GM12865 (cell line): ENCODE measurements at regions not wholly inside any gene's neighbourhood (a gene's known extent, or its start where the extent isn't known, plus 50 kb on each side); places are given as distances from the start of the nearest gene placed in this dataset.

Experiments used
- DNase-seq: peaks from one replicate; pipeline ENCODE4 v3.0.0; 2010; ENCODE audit warnings: low read depth
- H3K4me3 ChIP-seq: 2 replicates; pipeline ENCODE4 v1.5.1; 2011; ENCODE audit warnings: mild to moderate bottlenecking, low read depth, low read length, control low read depth
- TF ChIP-seq, protein P1 (sequence below): IDR thresholded peaks from 2 replicates; pipeline ENCODE4 v1.5.1; 2011; ENCODE audit warnings: low read length, control low read depth, low read depth, inconsistent platforms; ENCODE audit not compliant: insufficient read depth; ENCODE audit errors: missing control alignments

GRCh38 chr4:31156221-31156620 lies 436.1 kb downstream of the PCDH7 start:
- no peak overlapping the region for H3K4me3 ChIP-seq
- TF ChIP-seq, protein P1, sequence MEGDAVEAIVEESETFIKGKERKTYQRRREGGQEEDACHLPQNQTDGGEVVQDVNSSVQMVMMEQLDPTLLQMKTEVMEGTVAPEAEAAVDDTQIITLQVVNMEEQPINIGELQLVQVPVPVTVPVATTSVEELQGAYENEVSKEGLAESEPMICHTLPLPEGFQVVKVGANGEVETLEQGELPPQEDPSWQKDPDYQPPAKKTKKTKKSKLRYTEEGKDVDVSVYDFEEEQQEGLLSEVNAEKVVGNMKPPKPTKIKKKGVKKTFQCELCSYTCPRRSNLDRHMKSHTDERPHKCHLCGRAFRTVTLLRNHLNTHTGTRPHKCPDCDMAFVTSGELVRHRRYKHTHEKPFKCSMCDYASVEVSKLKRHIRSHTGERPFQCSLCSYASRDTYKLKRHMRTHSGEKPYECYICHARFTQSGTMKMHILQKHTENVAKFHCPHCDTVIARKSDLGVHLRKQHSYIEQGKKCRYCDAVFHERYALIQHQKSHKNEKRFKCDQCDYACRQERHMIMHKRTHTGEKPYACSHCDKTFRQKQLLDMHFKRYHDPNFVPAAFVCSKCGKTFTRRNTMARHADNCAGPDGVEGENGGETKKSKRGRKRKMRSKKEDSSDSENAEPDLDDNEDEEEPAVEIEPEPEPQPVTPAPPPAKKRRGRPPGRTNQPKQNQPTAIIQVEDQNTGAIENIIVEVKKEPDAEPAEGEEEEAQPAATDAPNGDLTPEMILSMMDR: no peak
- no peak for DNase-seq

DNA sequence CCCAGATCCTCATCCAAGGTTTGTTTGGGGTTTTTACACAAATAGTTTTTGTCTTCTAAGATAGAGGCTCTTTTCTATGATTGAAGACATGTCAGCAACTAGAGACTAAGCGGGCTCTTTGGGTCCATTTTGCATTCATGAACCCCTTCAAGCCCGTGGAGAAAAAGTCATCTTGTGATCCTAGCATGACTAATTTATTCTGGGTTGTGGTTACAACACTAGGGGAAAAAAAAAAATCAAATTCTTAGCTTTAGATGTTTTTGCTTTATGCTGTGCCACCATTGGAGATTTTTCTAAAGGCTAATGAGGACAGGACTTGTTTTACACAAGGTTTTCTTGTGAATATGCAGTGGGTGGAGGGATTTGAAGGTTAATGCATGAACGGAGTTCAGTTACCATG lies 440.0 kb downstream of the PCDH7 start:
- no peak overlapping the region for H3K4me3 ChIP-seq
- TF ChIP-seq, protein P1: no peak
- DNase-seq: no peak

DNA sequence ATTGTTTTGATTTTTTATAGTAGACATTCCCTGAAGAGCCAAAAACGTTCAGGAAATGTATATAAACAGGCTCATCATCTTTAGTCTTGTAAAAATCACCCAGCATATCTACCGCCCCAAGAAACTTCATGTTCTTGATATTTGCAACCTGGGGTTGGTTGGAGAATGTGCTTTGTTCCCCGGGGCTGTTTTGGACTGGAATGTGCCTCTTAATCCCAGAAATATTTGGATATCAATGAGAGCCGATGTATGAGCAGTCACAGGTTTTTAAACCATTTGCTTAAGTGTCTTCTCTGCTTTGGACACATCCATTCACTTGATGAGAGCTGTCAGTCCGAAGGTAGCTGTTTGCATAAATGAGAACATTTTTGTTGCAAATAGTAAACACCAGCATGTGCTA lies 449.7 kb downstream of the PCDH7 start:
- no peak for DNase-seq
- TF ChIP-seq, protein P1: no peak
- no peak overlapping the region for H3K4me3 ChIP-seq

- no peak overlapping the region for H3K4me3 ChIP-seq
- TF ChIP-seq, protein P1: no peak
- no peak for DNase-seq
These were observed 451.2 kb downstream of the PCDH7 start for GRCh38 chr4:31171362-31171761.

DNA sequence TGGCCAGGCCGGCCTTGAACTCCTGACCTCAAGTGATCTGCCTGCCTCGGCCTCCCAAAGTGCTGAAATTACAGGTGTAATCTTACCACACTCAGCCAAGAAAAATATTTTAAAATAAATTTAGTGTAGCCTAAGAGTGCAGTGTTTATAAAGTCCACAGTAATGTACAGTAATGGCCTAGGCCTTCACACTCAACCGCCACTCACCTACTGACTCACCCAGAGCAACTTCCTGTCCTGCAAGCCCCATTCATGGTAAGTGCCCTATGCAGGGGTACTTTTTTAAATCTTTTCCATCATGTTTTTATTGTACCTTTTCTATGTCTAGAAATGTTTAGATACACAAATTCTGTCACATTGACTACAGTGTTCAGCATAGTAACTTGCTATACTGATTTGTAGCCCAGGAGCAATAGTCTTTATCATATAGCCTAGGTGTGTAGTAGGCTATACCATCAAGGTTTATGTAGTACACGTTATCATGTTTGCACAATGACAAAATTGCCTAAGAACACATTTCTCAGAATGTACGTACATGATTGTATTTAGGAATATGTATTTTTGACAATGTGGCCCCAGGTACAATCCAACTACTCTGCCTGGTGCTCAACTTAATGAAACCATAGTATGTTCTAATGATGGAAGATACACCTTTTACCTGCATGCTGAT lies 455.2 kb downstream of the PCDH7 start:
- TF ChIP-seq, protein P1: no peak
- no peak for DNase-seq

GRCh38 chr4:31183256-31183655 lies 463.1 kb downstream of the PCDH7 start:
- TF ChIP-seq, protein P1: no peak
- no peak for DNase-seq
- no peak overlapping the region for H3K4me3 ChIP-seq

More for the DNA sequence above, 455.2 kb downstream of the PCDH7 start:
- no peak overlapping the region for H3K4me3 ChIP-seq

- H3K4me3 ChIP-seq: no peak overlapping the region
- TF ChIP-seq, protein P1: no peak
- no peak for DNase-seq
These were observed 464.9 kb downstream of the PCDH7 start for GRCh38 chr4:31185014-31185585.
